ENCODE measurements at regions not wholly inside any gene's neighbourhood (a gene's known extent, or its start where the extent isn't known, plus 50 kb on each side); places are given as distances from the start of the nearest gene placed in this dataset.

DNA sequence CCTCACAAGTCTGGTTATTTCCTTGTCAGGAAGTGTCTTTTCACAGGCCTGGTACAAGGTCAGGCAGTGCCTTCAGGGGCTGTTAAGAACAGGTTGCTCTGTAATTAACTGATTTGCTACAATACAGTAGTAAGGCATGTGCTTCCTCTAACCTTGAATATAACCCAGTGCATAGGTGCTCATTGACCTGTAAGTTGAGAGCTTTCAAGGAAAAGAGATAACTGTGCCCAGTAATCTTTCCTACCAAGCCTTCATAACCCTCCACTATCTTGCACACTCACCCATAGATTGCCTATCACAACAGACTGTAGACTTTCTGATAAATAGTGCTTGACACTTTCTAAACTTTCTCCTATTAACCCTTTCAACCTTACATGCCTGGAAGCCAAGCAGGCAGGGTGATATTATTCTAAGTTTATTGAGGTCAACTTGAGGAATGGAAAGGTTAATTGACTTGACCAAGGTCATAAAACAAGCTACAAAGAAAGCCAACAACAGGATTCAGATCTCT, 148.1 kb downstream of the PPARGC1A start:
- no peaks in the 10 kb centered on the region for H3K4me1 ChIP-seq (ENCODE audit: control insufficient read depth, insufficient read depth, low read length)
- no peak overlapping the region for H3K9ac ChIP-seq (ENCODE audit: low read length)
- no peaks in the 10 kb centered on the region for H3K27me3 ChIP-seq (ENCODE audit: control insufficient read depth, insufficient read depth, low read length)

DNA sequence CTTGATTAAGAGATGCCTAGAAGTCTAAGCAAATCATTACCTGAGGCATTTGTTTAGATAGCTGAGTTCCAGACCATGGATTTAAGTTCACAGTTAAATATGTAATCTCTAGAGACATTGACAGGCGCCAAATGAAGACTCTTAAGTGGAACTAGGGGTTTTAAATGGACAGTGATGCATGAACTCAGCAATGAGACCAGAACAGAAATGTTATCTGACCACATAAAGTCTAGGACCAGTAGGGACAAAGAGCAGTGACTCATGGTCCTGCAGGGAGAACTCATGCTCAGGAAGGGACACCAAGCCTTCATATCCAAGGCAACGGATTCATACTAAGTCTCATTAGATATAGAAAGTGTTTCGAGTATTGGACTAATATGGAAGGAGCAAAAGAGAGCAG, 152.3 kb downstream of the PPARGC1A start:
- Histone ChIP-seq H3K36me3 (ENCODE audit: control insufficient read depth, insufficient read depth, low read length) (no peaks in the 10 kb centered on the region), H3K9me3 (ENCODE audit: control insufficient read depth, insufficient read depth, low read depth, low read length) (no peaks in the 10 kb centered on the region), H3K27me3 (ENCODE audit: control insufficient read depth, insufficient read depth, low read length) (no peaks in the 10 kb centered on the region), H3K4me1 (ENCODE audit: control insufficient read depth, insufficient read depth, low read length) (peaks cover 3% of the 10 kb centered on the region; the same call in 1 of the 2 replicates), H3K27ac (ENCODE audit: low read depth, low read length) (no peak overlapping the region), H3K4me3 (ENCODE audit: low read depth, low read length) (no peak overlapping the region), H3K9ac (ENCODE audit: low read length) (no peak overlapping the region)

More for the DNA sequence above, 148.1 kb downstream of the PPARGC1A start:
- Histone ChIP-seq H3K4me3 (ENCODE audit: low read depth, low read length) (no peak overlapping the region), H3K27ac (ENCODE audit: low read depth, low read length) (no peak overlapping the region), H3K36me3 (ENCODE audit: control insufficient read depth, insufficient read depth, low read length) (no peaks in the 10 kb centered on the region), H3K9me3 (ENCODE audit: control insufficient read depth, insufficient read depth, low read depth, low read length) (no peaks in the 10 kb centered on the region; the same call in 1 of the 2 replicates)

DNA sequence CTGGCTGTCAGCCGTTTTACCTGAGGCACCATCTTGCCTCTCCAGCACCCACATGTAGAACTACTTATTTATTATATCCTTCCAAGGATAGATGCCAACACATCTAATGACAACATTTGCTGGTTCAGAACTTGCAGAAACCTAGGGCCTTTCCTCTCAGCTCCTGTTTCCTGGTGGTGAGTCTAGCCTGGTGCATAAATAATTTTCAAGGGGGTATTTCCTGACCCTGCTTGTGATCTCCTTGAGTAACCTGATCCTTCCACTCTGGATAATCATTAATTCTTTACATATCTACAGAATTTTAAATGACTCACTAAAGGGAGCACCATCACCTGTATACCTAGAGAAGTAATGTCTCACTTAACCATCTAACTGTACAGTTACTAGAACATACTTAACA, 153.4 kb downstream of the PPARGC1A start:
- H3K4me1 ChIP-seq (ENCODE audit: control insufficient read depth, insufficient read depth, low read length): peaks cover 8% of the 10 kb centered on the region
- H3K4me3 ChIP-seq (ENCODE audit: low read depth, low read length): no peak overlapping the region
- H3K9ac ChIP-seq (ENCODE audit: low read length): no peak overlapping the region
- no peaks in the 10 kb centered on the region for H3K9me3 ChIP-seq (ENCODE audit: control insufficient read depth, insufficient read depth, low read depth, low read length)
- H3K27ac ChIP-seq (ENCODE audit: low read depth, low read length): no peak overlapping the region
- H3K36me3 ChIP-seq (ENCODE audit: control insufficient read depth, insufficient read depth, low read length): no peaks in the 10 kb centered on the region
- H3K27me3 ChIP-seq (ENCODE audit: control insufficient read depth, insufficient read depth, low read length): no peaks in the 10 kb centered on the region

DNA sequence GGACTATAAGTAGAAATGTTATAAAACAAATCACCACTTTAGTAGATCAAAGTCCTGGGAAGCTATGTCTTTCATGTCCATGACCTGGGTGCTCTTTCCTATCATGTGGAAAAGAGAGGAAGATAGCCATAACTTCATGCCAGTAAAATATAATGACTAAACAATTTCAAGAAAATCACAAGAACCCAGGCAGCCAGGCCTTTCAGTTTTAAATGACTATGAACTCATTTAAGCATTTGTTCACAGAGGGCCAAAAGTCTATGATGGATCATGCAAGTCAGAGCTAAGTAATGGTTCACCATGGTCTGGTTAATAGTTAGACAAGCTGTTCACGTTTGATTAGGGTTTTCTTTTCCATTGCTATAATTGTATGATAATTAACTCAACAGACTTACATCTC, 155.8 kb downstream of the PPARGC1A start:
- H3K36me3 ChIP-seq (ENCODE audit: control insufficient read depth, insufficient read depth, low read length): no peaks in the 10 kb centered on the region
- H3K9ac ChIP-seq (ENCODE audit: low read length): no peak overlapping the region
- H3K27me3 ChIP-seq (ENCODE audit: control insufficient read depth, insufficient read depth, low read length): no peaks in the 10 kb centered on the region
- no peak overlapping the region for H3K4me3 ChIP-seq (ENCODE audit: low read depth, low read length)
- H3K9me3 ChIP-seq (ENCODE audit: control insufficient read depth, insufficient read depth, low read depth, low read length): no peaks in the 10 kb centered on the region
- H3K4me1 ChIP-seq (ENCODE audit: control insufficient read depth, insufficient read depth, low read length): peaks cover 9% of the 10 kb centered on the region
- H3K27ac ChIP-seq (ENCODE audit: low read depth, low read length): no peak overlapping the region

DNA sequence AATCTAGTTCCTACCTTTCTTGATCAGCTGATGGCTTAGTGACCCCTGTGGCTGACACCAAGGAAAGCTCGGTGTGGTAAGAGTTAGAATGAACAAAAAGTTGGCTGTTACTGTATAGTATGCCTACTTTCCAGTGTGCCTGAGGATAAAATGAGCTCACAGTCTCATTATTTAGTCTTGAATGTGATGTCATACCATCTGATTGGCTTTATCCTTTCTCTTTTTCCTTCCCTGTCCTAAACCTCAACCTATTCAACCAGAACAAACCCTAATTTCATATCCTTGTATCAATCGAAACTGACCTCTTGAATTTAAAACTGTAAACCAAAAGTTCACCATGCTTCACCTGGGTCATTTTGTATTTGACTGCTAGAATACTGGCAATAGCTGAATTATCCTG, 156.4 kb downstream of the PPARGC1A start:
- Histone ChIP-seq H3K27me3 (ENCODE audit: control insufficient read depth, insufficient read depth, low read length) (no peaks in the 10 kb centered on the region), H3K4me3 (ENCODE audit: low read depth, low read length) (no peak overlapping the region), H3K4me1 (ENCODE audit: control insufficient read depth, insufficient read depth, low read length) (peaks cover 11% of the 10 kb centered on the region), H3K9ac (ENCODE audit: low read length) (no peak overlapping the region), H3K36me3 (ENCODE audit: control insufficient read depth, insufficient read depth, low read length) (no peaks in the 10 kb centered on the region), H3K9me3 (ENCODE audit: control insufficient read depth, insufficient read depth, low read depth, low read length) (no peaks in the 10 kb centered on the region), H3K27ac (ENCODE audit: low read depth, low read length) (no peak overlapping the region)

DNA sequence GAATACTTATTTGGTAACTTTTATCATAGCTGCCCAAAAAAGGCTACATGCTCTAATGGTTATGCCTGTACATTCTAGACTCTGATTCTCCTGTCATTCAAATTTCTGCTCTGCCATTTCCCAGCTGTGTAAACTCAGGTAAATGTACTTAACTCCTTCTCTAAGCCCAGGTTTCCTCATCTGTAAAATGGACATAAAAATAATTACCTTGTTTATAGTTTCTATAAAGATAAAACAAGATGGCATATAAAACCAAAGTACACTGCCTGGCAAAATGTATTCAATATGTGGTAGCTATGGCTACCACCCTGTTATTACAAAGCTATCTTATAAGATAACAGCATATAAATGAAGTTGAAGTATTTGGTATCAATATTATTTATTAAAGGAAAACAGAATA, 158.8 kb downstream of the PPARGC1A start:
- no peak overlapping the region for H3K4me3 ChIP-seq (ENCODE audit: low read depth, low read length)
- no peak overlapping the region for H3K27ac ChIP-seq (ENCODE audit: low read depth, low read length)
- H3K27me3 ChIP-seq (ENCODE audit: control insufficient read depth, insufficient read depth, low read length): no peaks in the 10 kb centered on the region
- no peak overlapping the region for H3K9ac ChIP-seq (ENCODE audit: low read length)
- H3K36me3 ChIP-seq (ENCODE audit: control insufficient read depth, insufficient read depth, low read length): no peaks in the 10 kb centered on the region
- no peaks in the 10 kb centered on the region for H3K9me3 ChIP-seq (ENCODE audit: control insufficient read depth, insufficient read depth, low read depth, low read length)
- H3K4me1 ChIP-seq (ENCODE audit: control insufficient read depth, insufficient read depth, low read length): peaks cover 17% of the 10 kb centered on the region

DNA sequence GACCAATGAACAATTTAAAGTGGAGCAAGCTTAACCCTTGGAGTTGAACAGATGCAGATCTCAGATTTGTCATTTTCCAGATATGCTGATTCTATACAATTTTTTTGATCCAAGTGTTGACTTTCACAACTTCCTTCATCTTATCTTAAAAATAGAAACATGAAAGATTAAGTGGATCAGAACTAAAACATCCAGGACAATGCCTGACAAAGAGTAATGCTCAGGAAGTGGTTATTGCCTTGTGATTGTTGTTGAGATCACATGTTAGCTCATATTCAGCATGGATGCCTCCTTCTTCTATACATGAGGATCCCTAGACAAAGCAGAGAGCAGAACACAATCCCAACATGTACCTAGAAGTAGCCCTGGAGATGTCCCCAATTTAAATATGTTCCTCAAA, 160.9 kb downstream of the PPARGC1A start:
- Histone ChIP-seq H3K9ac (ENCODE audit: low read length) (no peak overlapping the region), H3K4me3 (ENCODE audit: low read depth, low read length) (no peak overlapping the region), H3K27me3 (ENCODE audit: control insufficient read depth, insufficient read depth, low read length) (no peaks in the 10 kb centered on the region), H3K36me3 (ENCODE audit: control insufficient read depth, insufficient read depth, low read length) (no peaks in the 10 kb centered on the region), H3K4me1 (ENCODE audit: control insufficient read depth, insufficient read depth, low read length) (peaks cover 17% of the 10 kb centered on the region), H3K27ac (ENCODE audit: low read depth, low read length) (no peak overlapping the region; the same call in 1 of the 2 replicates), H3K9me3 (ENCODE audit: control insufficient read depth, insufficient read depth, low read depth, low read length) (no peaks in the 10 kb centered on the region)

DNA sequence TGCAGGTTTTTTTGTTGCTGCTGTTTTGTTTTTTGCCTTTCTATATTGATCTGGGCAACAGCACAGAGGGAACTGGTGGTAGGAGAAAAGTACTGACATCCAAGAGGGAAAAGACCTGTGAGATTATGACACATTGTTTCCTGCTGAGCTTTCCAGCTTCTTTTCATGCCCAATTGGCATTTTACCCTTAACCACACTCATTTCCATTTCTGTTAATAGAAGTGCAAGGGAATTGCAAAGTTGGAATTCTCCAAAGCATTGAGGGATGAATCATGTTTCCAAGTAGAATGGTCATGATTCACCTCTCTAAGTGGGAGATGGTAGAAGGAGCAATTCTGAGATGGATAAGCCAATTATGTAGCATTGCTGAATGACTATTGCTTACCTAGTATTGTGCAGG, 161.5 kb downstream of the PPARGC1A start:
- Histone ChIP-seq H3K9ac (ENCODE audit: low read length) (no peak overlapping the region), H3K4me1 (ENCODE audit: control insufficient read depth, insufficient read depth, low read length) (peaks cover 17% of the 10 kb centered on the region), H3K36me3 (ENCODE audit: control insufficient read depth, insufficient read depth, low read length) (no peaks in the 10 kb centered on the region), H3K4me3 (ENCODE audit: low read depth, low read length) (no peak overlapping the region; the same call in 1 of the 2 replicates), H3K9me3 (ENCODE audit: control insufficient read depth, insufficient read depth, low read depth, low read length) (no peaks in the 10 kb centered on the region), H3K27ac (ENCODE audit: low read depth, low read length) (peak overlapping the region; percentile 62; the same call in 1 of the 2 replicates), H3K27me3 (ENCODE audit: control insufficient read depth, insufficient read depth, low read length) (no peaks in the 10 kb centered on the region)

DNA sequence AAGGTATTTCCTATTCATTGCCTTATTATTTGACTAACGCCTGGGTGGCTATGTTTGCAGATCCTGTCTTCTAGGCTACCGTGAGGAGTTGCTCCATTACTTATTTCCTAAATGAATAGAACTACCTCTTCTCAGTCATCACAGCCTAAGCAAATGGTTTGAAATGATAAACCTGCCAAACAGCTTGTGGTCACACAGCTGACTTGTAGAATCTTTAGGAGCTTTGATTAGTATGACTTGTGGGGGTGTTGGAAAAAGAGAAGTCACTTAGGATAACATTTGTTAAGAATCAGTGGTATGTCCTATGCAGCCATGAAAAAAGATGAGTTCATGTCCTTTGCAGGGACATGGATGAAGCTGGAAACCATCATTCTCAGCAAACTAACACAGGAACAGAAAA, 169.3 kb downstream of the PPARGC1A start:
- H3K9ac ChIP-seq (ENCODE audit: low read length): no peak overlapping the region
- no peaks in the 10 kb centered on the region for H3K27me3 ChIP-seq (ENCODE audit: control insufficient read depth, insufficient read depth, low read length)
- no peaks in the 10 kb centered on the region for H3K4me1 ChIP-seq (ENCODE audit: control insufficient read depth, insufficient read depth, low read length)
- no peaks in the 10 kb centered on the region for H3K9me3 ChIP-seq (ENCODE audit: control insufficient read depth, insufficient read depth, low read depth, low read length)
- H3K4me3 ChIP-seq (ENCODE audit: low read depth, low read length): no peak overlapping the region
- H3K27ac ChIP-seq (ENCODE audit: low read depth, low read length): no peak overlapping the region
- H3K36me3 ChIP-seq (ENCODE audit: control insufficient read depth, insufficient read depth, low read length): no peaks in the 10 kb centered on the region

DNA sequence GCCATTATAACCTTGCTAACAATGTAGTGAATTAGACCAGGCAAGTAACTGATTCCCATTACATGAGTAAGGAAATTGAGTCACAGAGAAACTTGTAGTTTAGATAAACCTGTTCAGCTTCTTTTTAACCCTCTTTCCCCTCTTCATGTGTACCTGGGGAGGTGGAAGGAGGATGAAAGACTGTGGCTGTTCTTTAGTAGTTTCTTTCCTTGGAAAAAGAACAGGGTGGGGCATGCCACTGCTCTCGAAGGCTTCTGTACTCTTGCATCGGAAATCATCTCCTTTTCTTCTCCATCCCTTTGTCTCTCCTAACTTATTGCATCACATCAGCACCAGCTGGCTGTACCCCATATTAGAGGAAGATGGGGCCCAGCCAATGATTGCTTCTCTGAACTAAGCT, 171.4 kb downstream of the PPARGC1A start:
- H3K36me3 ChIP-seq (ENCODE audit: control insufficient read depth, insufficient read depth, low read length): no peaks in the 10 kb centered on the region
- H3K9me3 ChIP-seq (ENCODE audit: control insufficient read depth, insufficient read depth, low read depth, low read length): no peaks in the 10 kb centered on the region
- H3K4me1 ChIP-seq (ENCODE audit: control insufficient read depth, insufficient read depth, low read length): no peaks in the 10 kb centered on the region
- no peak overlapping the region for H3K27ac ChIP-seq (ENCODE audit: low read depth, low read length)
- H3K9ac ChIP-seq (ENCODE audit: low read length): no peak overlapping the region
- H3K4me3 ChIP-seq (ENCODE audit: low read depth, low read length): no peak overlapping the region
- no peaks in the 10 kb centered on the region for H3K27me3 ChIP-seq (ENCODE audit: control insufficient read depth, insufficient read depth, low read length)

DNA sequence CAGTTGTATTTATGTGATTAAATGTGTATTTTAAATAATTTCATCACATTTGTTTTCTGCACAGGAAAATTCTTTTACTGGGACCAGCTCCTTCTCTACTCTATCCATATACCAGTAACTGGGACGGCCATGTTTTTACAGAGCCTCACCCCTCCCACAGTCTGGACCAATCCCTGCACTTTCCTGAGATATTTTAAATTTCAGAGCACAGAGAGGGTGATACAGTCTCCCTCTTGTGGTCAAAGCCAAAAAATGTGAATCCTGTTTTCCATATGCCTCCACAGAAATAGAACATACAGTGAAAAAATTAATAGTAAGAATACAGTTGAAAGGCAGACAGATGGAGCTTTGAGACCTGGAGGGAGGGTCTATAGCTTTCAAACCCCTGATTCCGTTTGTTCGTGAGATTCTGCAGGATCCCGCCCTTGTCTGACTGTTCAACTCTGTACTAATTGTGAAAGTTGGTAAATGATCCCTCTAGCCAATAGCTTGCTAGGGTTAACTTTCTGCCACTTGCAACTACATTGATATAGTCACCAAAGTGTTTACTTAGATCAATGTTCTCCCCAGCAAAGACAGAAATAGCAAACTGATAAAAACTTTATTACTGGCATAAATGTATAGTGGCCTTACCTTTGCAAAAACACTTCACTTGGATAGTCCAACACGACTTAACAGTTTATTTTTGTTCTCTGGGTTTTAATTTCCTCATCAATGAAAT, 172.2 kb downstream of the PPARGC1A start:
- Histone ChIP-seq H3K36me3 (ENCODE audit: control insufficient read depth, insufficient read depth, low read length) (no peaks in the 10 kb centered on the region), H3K27me3 (ENCODE audit: control insufficient read depth, insufficient read depth, low read length) (no peaks in the 10 kb centered on the region), H3K9me3 (ENCODE audit: control insufficient read depth, insufficient read depth, low read depth, low read length) (no peaks in the 10 kb centered on the region), H3K4me3 (ENCODE audit: low read depth, low read length) (no peak overlapping the region), H3K4me1 (ENCODE audit: control insufficient read depth, insufficient read depth, low read length) (no peaks in the 10 kb centered on the region), H3K27ac (ENCODE audit: low read depth, low read length) (no peak overlapping the region), H3K9ac (ENCODE audit: low read length) (no peak overlapping the region)
